ENCODE measurements at regions not wholly inside any gene's neighbourhood (a gene's known extent, or its start where the extent isn't known, plus 50 kb on each side); places are given as distances from the start of the nearest gene placed in this dataset.

DNA sequence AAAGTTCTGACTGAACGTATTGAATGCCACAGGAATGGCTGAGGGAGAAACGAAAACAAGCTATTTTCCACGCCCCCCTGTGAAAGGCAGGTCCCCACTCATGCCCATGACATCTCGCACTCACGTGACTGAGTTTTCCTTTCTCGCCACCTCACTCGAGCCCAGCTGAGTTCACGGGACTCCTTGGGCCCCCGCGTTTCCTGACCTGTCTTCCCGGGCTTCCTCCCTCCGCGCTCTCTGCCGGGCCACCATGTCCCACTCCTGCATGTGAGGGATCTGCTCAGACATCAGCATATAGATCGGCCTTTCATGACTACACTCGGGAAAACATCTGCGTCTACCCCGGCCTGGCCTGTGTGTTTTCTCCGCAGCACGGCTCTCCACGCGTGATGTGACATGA lies 226.0 kb upstream of the ADARB2 start:
- TF ChIP-seq, protein P1, sequence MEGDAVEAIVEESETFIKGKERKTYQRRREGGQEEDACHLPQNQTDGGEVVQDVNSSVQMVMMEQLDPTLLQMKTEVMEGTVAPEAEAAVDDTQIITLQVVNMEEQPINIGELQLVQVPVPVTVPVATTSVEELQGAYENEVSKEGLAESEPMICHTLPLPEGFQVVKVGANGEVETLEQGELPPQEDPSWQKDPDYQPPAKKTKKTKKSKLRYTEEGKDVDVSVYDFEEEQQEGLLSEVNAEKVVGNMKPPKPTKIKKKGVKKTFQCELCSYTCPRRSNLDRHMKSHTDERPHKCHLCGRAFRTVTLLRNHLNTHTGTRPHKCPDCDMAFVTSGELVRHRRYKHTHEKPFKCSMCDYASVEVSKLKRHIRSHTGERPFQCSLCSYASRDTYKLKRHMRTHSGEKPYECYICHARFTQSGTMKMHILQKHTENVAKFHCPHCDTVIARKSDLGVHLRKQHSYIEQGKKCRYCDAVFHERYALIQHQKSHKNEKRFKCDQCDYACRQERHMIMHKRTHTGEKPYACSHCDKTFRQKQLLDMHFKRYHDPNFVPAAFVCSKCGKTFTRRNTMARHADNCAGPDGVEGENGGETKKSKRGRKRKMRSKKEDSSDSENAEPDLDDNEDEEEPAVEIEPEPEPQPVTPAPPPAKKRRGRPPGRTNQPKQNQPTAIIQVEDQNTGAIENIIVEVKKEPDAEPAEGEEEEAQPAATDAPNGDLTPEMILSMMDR (IDR thresholded peaks at IDR 0.05), result no peak
- TF ChIP-seq EZH2 (IDR thresholded peaks at IDR 0.05; ENCODE audit: borderline replicate concordance, insufficient read depth, low read depth, low read length, poor library complexity, severe bottlenecking), result no peak

All from B cell (primary cell).